ENCODE measurements at regions not wholly inside any gene's neighbourhood (a gene's known extent, or its start where the extent isn't known, plus 50 kb on each side); places are given as distances from the start of the nearest gene placed in this dataset.

GRCh38 chr3:144317961-144318360 lies 346.3 kb downstream of the DIPK2A start:
- TF ChIP-seq EGR1 (IDR thresholded peaks at IDR 0.05): no peak
- no peak for TF ChIP-seq CREB1 (IDR thresholded peaks at IDR 0.05; ENCODE audit: low read depth)
- no peak for TF ChIP-seq FOXM1 (IDR thresholded peaks at IDR 0.05; ENCODE audit: borderline replicate concordance, low read depth)
- TF ChIP-seq NFIC (IDR thresholded peaks at IDR 0.05): no peak
- TF ChIP-seq CEBPB (IDR thresholded peaks at IDR 0.05): no peak
- no peak for TF ChIP-seq TCF12 (IDR thresholded peaks at IDR 0.05; ENCODE audit: low read depth)
- no peak for TF ChIP-seq TEAD4 (IDR thresholded peaks at IDR 0.05)
- TF ChIP-seq, protein P1, sequence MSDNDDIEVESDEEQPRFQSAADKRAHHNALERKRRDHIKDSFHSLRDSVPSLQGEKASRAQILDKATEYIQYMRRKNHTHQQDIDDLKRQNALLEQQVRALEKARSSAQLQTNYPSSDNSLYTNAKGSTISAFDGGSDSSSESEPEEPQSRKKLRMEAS (IDR thresholded peaks at IDR 0.05): no peak
- no peak for TF ChIP-seq USF1 (IDR thresholded peaks at IDR 0.05)
- TF ChIP-seq ZBTB7A (IDR thresholded peaks at IDR 0.05; ENCODE audit: low read depth): no peak
- TF ChIP-seq RAD21 (IDR thresholded peaks at IDR 0.05; ENCODE audit: low read depth): no peak
- TF ChIP-seq, protein P2, sequence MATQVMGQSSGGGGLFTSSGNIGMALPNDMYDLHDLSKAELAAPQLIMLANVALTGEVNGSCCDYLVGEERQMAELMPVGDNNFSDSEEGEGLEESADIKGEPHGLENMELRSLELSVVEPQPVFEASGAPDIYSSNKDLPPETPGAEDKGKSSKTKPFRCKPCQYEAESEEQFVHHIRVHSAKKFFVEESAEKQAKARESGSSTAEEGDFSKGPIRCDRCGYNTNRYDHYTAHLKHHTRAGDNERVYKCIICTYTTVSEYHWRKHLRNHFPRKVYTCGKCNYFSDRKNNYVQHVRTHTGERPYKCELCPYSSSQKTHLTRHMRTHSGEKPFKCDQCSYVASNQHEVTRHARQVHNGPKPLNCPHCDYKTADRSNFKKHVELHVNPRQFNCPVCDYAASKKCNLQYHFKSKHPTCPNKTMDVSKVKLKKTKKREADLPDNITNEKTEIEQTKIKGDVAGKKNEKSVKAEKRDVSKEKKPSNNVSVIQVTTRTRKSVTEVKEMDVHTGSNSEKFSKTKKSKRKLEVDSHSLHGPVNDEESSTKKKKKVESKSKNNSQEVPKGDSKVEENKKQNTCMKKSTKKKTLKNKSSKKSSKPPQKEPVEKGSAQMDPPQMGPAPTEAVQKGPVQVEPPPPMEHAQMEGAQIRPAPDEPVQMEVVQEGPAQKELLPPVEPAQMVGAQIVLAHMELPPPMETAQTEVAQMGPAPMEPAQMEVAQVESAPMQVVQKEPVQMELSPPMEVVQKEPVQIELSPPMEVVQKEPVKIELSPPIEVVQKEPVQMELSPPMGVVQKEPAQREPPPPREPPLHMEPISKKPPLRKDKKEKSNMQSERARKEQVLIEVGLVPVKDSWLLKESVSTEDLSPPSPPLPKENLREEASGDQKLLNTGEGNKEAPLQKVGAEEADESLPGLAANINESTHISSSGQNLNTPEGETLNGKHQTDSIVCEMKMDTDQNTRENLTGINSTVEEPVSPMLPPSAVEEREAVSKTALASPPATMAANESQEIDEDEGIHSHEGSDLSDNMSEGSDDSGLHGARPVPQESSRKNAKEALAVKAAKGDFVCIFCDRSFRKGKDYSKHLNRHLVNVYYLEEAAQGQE (IDR thresholded peaks at IDR 0.05; ENCODE audit: low read depth): no peak
- TF ChIP-seq TAF1 (IDR thresholded peaks at IDR 0.05; ENCODE audit: low read depth): no peak
- TF ChIP-seq EP300 (IDR thresholded peaks at IDR 0.05; ENCODE audit: borderline replicate concordance): no peak
- TF ChIP-seq YY1 (IDR thresholded peaks at IDR 0.05; ENCODE audit: low read depth): no peak

GRCh38 chr3:144324076-144324475 lies 352.5 kb downstream of the DIPK2A start:
- TF ChIP-seq, protein P2 (IDR thresholded peaks at IDR 0.05; ENCODE audit: low read depth): no peak
- TF ChIP-seq TEAD4 (IDR thresholded peaks at IDR 0.05): no peak
- TF ChIP-seq, protein P1 (IDR thresholded peaks at IDR 0.05): no peak
- TF ChIP-seq ZBTB7A (IDR thresholded peaks at IDR 0.05; ENCODE audit: low read depth): no peak
- TF ChIP-seq USF1 (IDR thresholded peaks at IDR 0.05): no peak
- TF ChIP-seq FOXM1 (IDR thresholded peaks at IDR 0.05; ENCODE audit: borderline replicate concordance, low read depth): no peak
- no peak for TF ChIP-seq CREB1 (IDR thresholded peaks at IDR 0.05; ENCODE audit: low read depth)
- no peak for TF ChIP-seq YY1 (IDR thresholded peaks at IDR 0.05; ENCODE audit: low read depth)
- no peak for TF ChIP-seq CEBPB (IDR thresholded peaks at IDR 0.05)
- no peak for TF ChIP-seq EGR1 (IDR thresholded peaks at IDR 0.05)
- no peak for TF ChIP-seq TCF12 (IDR thresholded peaks at IDR 0.05; ENCODE audit: low read depth)
- no peak for TF ChIP-seq EP300 (IDR thresholded peaks at IDR 0.05; ENCODE audit: borderline replicate concordance)
- TF ChIP-seq NFIC (IDR thresholded peaks at IDR 0.05): no peak
- no peak for TF ChIP-seq TAF1 (IDR thresholded peaks at IDR 0.05; ENCODE audit: low read depth)
- no peak for TF ChIP-seq RAD21 (IDR thresholded peaks at IDR 0.05; ENCODE audit: low read depth)

DNA sequence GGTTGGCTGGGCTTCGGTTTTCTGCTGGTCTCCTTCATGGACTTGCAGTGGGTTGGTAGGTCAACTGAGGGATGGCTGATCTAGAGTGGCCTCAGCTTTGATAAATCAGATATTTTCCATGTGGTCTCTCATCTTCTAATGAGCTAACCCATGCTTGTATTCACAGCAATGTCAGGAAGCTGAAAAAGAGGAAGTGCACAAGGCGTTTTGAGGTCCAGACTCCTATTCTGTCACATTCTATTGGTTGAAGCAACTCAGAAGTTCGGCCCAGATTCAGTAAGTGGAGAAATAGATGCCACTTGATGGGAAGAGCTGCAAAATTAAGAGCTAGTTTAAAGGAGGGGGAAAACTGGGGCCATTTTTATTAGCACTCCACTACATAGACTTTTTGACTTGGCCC lies 361.2 kb downstream of the DIPK2A start:
- no peak for TF ChIP-seq CREB1 (IDR thresholded peaks at IDR 0.05; ENCODE audit: low read depth)
- TF ChIP-seq ZBTB7A (IDR thresholded peaks at IDR 0.05; ENCODE audit: low read depth): no peak
- no peak for TF ChIP-seq YY1 (IDR thresholded peaks at IDR 0.05; ENCODE audit: low read depth)
- TF ChIP-seq TAF1 (IDR thresholded peaks at IDR 0.05; ENCODE audit: low read depth): no peak
- no peak for TF ChIP-seq USF1 (IDR thresholded peaks at IDR 0.05)
- TF ChIP-seq, protein P1 (IDR thresholded peaks at IDR 0.05): no peak
- no peak for TF ChIP-seq FOXM1 (IDR thresholded peaks at IDR 0.05; ENCODE audit: borderline replicate concordance, low read depth)
- TF ChIP-seq TCF12 (IDR thresholded peaks at IDR 0.05; ENCODE audit: low read depth): no peak
- no peak for TF ChIP-seq NFIC (IDR thresholded peaks at IDR 0.05)
- no peak for TF ChIP-seq RAD21 (IDR thresholded peaks at IDR 0.05; ENCODE audit: low read depth)
- no peak for TF ChIP-seq TEAD4 (IDR thresholded peaks at IDR 0.05)
- TF ChIP-seq EGR1 (IDR thresholded peaks at IDR 0.05): no peak
- TF ChIP-seq EP300 (IDR thresholded peaks at IDR 0.05; ENCODE audit: borderline replicate concordance): no peak
- no peak for TF ChIP-seq CEBPB (IDR thresholded peaks at IDR 0.05)
- TF ChIP-seq, protein P2 (IDR thresholded peaks at IDR 0.05; ENCODE audit: low read depth): no peak
